ENCODE measurements at regions not wholly inside any gene's neighbourhood (a gene's known extent, or its start where the extent isn't known, plus 50 kb on each side); places are given as distances from the start of the nearest gene placed in this dataset.

DNA sequence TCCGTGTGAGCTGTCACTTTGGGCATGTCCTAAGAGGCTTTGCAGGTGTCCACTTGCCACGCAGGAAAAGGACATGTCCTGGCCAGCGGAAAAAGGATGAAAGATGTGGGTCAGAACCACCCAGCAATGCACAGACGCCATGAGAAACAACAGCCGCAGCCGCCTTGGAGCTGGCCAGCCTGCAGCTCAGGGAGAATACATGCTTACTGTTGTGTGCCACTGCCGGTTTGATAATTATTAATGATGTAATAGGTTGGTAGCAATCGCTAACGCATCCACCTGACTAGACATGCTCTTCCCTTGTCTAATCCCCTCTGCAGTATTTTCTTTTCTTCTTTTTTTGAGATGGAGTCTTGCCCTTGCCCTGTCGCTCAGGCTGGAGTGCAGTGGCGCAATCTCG lies 221.7 kb downstream of the HAUS1 start:
- no peak for TF ChIP-seq TAF1 (IDR thresholded peaks at IDR 0.05; ENCODE audit: borderline replicate concordance, insufficient read depth, low read length)
- TF ChIP-seq, protein P1, sequence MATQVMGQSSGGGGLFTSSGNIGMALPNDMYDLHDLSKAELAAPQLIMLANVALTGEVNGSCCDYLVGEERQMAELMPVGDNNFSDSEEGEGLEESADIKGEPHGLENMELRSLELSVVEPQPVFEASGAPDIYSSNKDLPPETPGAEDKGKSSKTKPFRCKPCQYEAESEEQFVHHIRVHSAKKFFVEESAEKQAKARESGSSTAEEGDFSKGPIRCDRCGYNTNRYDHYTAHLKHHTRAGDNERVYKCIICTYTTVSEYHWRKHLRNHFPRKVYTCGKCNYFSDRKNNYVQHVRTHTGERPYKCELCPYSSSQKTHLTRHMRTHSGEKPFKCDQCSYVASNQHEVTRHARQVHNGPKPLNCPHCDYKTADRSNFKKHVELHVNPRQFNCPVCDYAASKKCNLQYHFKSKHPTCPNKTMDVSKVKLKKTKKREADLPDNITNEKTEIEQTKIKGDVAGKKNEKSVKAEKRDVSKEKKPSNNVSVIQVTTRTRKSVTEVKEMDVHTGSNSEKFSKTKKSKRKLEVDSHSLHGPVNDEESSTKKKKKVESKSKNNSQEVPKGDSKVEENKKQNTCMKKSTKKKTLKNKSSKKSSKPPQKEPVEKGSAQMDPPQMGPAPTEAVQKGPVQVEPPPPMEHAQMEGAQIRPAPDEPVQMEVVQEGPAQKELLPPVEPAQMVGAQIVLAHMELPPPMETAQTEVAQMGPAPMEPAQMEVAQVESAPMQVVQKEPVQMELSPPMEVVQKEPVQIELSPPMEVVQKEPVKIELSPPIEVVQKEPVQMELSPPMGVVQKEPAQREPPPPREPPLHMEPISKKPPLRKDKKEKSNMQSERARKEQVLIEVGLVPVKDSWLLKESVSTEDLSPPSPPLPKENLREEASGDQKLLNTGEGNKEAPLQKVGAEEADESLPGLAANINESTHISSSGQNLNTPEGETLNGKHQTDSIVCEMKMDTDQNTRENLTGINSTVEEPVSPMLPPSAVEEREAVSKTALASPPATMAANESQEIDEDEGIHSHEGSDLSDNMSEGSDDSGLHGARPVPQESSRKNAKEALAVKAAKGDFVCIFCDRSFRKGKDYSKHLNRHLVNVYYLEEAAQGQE (IDR thresholded peaks at IDR 0.05; ENCODE audit: insufficient read depth in 1 of 2, low read depth in 2 of 2, low read length in 2 of 2), result no peak

DNA sequence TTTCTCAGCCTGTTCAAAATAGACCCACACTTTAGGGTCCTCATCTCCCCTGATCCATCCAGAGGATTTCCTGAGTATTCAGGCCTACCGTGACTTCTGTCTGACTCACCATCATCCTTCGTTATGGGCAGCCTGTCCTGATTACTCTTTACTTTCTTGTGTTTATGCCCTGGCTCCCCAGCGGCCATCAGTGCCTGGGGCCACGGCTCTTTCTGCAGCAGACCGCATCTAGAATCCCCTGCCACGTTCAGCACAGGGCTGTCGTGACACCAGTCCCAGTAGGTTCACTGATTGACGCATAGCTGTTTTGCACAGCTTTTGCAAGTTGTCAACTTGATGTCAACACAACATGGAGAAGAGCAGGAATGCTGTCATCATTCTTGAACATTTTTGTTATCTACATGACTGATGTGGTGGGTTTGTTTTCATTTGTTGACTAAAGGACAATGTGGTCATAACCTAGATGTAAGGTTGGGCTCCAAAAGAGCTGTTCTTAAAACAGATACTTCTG lies 225.6 kb downstream of the HAUS1 start:
- no peak for TF ChIP-seq FOXP2 (optimal IDR thresholded peaks at IDR 0.05; ENCODE audit: borderline replicate concordance, extremely low read depth, extremely low read length, insufficient read depth)
- TF ChIP-seq, protein P1 (IDR thresholded peaks at IDR 0.05; ENCODE audit: insufficient read depth in 1 of 2, low read depth in 2 of 2, low read length in 2 of 2), result no peak

DNA sequence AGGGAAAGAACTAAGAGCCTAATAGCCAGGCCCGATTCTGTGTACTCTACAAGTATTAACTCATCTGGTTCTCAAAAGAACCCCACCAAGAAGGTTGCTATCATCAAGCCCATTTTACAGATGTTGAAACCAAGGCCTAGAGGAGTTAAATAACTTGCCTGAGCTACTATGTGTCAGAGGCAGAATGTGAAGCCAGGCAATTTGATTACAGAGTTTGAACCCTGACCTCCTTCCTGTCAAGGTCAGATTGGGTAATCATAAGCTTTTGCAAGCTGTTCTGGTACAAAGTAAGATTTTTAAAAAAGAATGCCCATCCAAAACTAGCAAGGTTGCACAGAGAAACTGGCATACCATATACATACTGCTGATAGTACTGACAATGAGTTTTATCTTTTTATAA lies 227.1 kb downstream of the HAUS1 start:
- TF ChIP-seq SIN3A (IDR thresholded peaks at IDR 0.05; ENCODE audit: borderline replicate concordance, insufficient read depth, low read length) (no peak), FOXP2 (optimal IDR thresholded peaks at IDR 0.05; ENCODE audit: borderline replicate concordance, extremely low read depth, extremely low read length, insufficient read depth) (no peak), TAF1 (IDR thresholded peaks at IDR 0.05; ENCODE audit: borderline replicate concordance, insufficient read depth, low read length) (no peak), POLR2AphosphoS5 (IDR thresholded peaks at IDR 0.05; ENCODE audit: low read depth, low read length) (no peak)
- TF ChIP-seq, protein P1 (IDR thresholded peaks at IDR 0.05; ENCODE audit: insufficient read depth in 1 of 2, low read depth in 2 of 2, low read length in 2 of 2), result no peak

DNA sequence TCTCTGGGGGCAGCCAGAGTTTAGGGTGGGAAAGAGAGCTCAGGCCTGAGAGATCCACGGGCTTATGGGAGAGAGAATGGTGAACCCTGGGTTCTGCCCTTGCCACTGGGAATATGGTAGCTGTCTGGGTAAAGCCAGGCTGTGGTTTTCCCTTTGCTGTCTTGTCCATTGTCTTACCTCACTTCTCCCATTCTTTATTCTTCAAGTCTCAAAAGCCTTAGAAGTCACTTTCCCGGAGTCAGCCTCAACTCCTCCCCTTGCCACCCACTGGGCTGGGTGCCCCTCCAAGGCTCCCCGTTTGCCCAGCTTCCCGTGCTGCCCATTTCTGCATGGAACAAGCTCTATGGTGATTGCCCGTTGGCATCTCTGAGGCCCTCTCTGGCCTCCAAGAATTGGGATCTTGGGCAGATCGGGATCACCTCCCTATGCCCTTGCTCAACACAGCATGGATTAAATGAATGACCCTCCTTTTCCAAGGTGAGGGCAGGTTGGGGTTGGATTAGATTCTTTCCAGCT lies 228.2 kb downstream of the HAUS1 start:
- TF ChIP-seq, protein P1 (IDR thresholded peaks at IDR 0.05; ENCODE audit: insufficient read depth in 1 of 2, low read depth in 2 of 2, low read length in 2 of 2), result no peak
- no peak for TF ChIP-seq FOXP2 (optimal IDR thresholded peaks at IDR 0.05; ENCODE audit: borderline replicate concordance, extremely low read depth, extremely low read length, insufficient read depth)
- TF ChIP-seq POLR2AphosphoS5 (IDR thresholded peaks at IDR 0.05; ENCODE audit: low read depth, low read length), result no peak
- no peak for TF ChIP-seq SIN3A (IDR thresholded peaks at IDR 0.05; ENCODE audit: borderline replicate concordance, insufficient read depth, low read length)
- TF ChIP-seq TAF1 (IDR thresholded peaks at IDR 0.05; ENCODE audit: borderline replicate concordance, insufficient read depth, low read length), result no peak

DNA sequence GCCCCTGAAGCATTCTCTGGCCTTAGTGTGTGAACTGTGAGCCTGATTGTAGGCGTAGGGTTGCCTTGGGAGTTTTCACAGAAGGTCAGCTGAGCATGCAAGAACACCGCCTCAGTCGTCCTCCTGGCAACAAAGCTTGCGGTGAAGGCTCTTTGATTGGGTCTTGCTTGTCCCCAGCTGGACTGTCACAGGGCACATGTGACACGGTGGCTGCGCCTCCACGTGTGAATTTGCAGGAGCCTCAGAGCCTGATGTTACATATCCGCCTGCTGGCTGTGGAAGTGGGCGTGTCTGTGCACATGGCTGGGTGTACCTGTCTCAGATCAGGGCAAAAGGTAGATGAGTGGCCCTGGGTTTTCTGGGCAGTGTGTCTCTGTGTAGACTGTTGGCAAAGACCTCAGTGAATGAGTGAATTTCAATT lies 228.7 kb downstream of the HAUS1 start:
- TF ChIP-seq TAF1 (IDR thresholded peaks at IDR 0.05; ENCODE audit: borderline replicate concordance, insufficient read depth, low read length) (no peak), POLR2AphosphoS5 (IDR thresholded peaks at IDR 0.05; ENCODE audit: low read depth, low read length) (no peak), SIN3A (IDR thresholded peaks at IDR 0.05; ENCODE audit: borderline replicate concordance, insufficient read depth, low read length) (no peak), FOXP2 (optimal IDR thresholded peaks at IDR 0.05; ENCODE audit: borderline replicate concordance, extremely low read depth, extremely low read length, insufficient read depth) (no peak)
- TF ChIP-seq, protein P1 (IDR thresholded peaks at IDR 0.05; ENCODE audit: insufficient read depth in 1 of 2, low read depth in 2 of 2, low read length in 2 of 2), result no peak

Measured in PFSK-1 (cell line).